H7 (cell line): ENCODE measurements at regions not wholly inside any gene's neighbourhood (a gene's known extent, or its start where the extent isn't known, plus 50 kb on each side); places are given as distances from the start of the nearest gene placed in this dataset.
"Not testable (repeated sequence)": the region's sequence is repeated elsewhere in the genome, so short reads cannot be mapped to it uniquely, and the experiment has no call there.

Experiments
- DNase-seq: peaks from one replicate; pipeline ENCODE4 v3.0.0; 2012
- H3K27me3 ChIP-seq: 2 replicates; pipeline ENCODE4 v1.6.0; 2011; ENCODE audit warnings: mild to moderate bottlenecking, low read length; ENCODE audit not compliant: control insufficient read depth, insufficient read depth
- H3K36me3 ChIP-seq: replicated peaks from 2 replicates; pipeline ENCODE4 v1.5.1; 2011; ENCODE audit warnings: low read length; ENCODE audit not compliant: control insufficient read depth, insufficient read depth
- H3K4me3 ChIP-seq: 2 replicates; pipeline ENCODE4 v1.5.1; 2011; ENCODE audit warnings: low read depth, mild to moderate bottlenecking, control low read depth, low read length, moderate library complexity; ENCODE audit not compliant: insufficient read depth

DNA sequence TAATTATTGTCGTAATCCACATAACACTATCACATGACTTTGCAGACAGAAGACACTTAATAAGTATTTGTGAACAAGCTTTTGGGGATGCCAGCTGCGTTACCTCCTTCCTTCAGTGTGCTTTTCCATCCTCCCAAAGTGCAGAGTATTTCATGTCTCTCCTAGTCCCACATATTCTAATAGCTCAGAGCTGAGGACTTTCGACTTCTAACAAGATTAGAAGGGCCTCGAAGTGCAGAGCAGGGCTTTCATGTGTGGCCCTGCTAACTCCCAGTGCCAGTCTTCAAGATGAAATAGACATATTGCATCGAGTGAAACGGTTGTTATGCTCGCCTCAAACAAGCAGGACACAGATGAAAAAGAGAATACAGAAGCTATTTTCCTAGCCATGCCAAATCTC lies 125.7 kb upstream of the RNF32 start:
- no peak overlapping the region for H3K4me3 ChIP-seq
- no peaks in the 10 kb centered on the region for H3K36me3 ChIP-seq
- H3K27me3 ChIP-seq, result no peaks in the 10 kb centered on the region
- DNase-seq, result no peak

DNA sequence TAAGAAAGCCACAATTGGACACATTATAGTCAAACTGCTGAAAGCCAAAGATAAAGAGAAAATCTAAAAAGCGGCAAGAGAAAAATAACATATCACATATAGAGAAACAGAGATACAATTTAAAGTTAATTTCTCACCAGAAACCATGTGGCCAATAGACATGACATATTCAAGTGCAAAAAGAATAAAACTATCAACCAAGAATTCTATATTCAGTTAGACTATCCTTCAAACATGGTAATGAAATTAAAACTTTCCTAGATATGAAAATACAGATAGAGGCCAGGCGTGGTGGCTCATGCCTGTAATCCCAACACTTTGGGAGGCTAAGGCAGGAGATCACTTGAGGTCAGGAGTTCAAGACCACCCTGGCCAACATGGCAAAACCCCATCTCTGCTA lies 129.1 kb upstream of the RNF32 start:
- no peak overlapping the region for H3K4me3 ChIP-seq
- H3K36me3 ChIP-seq, result no peaks in the 10 kb centered on the region
- H3K27me3 ChIP-seq, result no peaks in the 10 kb centered on the region
- DNase-seq, result no peak

DNA sequence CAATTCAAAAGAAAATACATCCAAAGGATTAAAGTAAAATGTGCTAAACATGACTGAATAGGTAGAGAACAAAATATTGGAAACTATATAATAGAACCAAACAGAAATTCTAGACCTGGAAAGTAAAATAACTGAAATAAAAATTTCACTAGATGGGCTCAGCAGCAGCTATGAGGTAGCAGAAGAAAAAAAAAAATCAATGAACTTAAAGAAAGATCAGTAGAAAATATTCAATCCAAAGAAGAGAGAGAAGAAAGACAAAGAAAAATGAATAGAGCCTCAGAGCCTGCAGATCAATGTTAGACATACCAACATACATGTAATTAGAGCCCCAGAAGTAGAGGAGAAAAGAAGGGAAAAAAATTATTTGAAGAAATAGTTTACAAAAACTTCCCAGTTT lies 129.6 kb upstream of the RNF32 start:
- H3K4me3 ChIP-seq, result no peak overlapping the region
- H3K36me3 ChIP-seq, result no peaks in the 10 kb centered on the region
- no peak for DNase-seq
- no peaks in the 10 kb centered on the region for H3K27me3 ChIP-seq

DNA sequence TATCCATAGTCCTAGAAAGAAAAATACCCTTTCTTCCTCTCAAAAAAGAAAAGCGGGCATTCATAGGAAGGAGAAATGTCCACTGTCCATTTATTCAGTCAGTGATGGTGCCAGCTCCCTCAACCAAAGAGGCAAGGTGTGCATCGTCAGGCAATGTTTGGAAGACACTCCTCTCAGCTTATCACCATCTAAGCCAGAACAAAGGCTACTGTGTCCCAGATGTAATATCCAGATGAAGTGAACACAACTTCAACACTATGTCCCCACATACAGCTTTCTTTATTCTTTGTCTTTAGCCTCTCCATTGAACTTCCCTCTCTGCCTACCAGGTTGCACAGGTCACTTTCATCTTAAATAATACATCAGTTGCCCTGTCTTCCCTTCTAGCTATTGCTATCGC lies 131.4 kb upstream of the RNF32 start:
- H3K4me3 ChIP-seq, result no peak overlapping the region
- no peaks in the 10 kb centered on the region for H3K27me3 ChIP-seq
- H3K36me3 ChIP-seq, result no peaks in the 10 kb centered on the region
- no peak for DNase-seq

DNA sequence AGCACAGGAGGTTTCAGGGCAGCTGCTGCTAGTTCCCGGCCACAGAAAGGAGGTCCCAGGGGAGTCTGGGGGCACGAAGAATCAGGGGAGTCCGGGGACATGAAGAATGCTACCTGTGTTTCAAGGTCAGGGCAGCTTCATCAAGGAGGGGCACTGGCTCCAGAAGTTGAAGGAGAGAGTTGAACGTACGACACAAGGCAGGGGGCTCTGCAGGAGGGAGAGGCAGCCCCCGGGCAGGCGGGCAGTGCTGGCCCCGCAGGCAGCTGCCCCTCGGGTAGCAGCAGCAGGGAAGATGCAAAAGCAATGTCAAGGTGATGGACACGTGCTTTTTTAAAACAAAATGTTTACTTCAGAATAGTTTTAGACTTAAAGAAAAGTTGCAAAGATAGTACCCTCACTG lies 134.7 kb upstream of the RNF32 start:
- Histone ChIP-seq H3K36me3 (no peaks in the 10 kb centered on the region), H3K27me3 (no peaks in the 10 kb centered on the region), H3K4me3 (no peak overlapping the region)
- DNase-seq, result no peak

DNA sequence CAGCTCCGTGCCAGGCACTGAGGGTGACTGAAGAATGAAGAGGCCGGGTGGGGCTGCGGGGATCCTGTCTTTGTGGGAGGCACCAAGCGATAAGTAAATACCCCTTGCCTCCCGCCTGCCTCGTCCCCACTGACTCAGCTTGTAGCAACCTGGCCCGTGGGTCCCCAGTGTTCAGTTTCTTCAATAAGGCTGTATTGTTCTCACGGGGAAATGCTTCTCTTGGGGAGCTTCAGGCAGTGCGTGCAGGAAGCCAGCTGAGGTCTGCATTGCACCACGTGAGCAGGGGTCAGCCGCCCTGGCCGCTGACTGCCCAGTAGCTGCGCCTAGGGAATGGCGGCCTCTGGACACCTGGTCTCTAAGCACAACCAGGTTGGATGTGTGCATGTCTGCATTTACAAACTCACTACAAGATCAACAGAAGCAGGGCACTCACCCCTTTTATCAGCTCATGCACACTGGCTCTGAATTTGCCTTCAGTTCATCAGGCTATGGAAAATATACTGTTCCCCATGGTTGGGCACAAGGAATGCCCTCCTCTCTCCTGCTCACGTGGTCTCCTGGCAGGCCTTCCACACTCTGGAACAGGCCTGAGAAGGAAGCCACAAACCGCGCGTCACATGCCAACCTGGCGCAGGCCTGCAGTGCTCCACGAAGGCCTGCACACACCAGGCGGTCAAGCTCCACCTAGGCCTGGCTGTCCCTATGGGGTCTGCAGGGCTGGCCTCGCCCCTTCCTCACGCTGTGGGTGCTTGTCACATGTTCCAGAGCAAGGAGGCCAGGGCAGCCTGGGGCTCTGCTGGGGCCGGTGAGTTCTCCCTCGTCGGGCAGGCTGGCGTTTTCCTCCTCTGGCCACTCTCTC lies 135.7 kb upstream of the RNF32 start:
- H3K36me3 ChIP-seq, result no peaks in the 10 kb centered on the region
- DNase-seq, result peak; percentile 41
- no peaks in the 10 kb centered on the region for H3K27me3 ChIP-seq
- no peak overlapping the region for H3K4me3 ChIP-seq

DNA sequence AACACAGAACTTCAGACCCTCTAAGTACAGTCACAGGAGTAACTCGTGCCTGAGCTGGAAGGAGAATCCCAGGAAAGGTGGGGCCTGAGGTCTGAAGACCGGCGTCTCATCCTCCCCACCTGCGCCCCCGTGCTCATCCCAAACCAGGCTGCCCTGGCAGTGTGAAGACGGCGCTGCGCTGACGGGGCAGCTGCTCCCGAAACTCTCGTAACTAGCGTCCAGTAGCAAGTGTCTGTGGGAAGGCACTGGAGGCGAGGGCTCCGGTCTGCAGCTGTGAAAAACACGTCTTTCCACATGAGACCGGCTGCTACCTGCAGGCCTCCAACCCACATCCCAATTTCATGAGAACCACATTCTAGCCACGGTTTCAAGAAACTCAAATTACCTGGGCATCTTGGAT lies 136.6 kb upstream of the RNF32 start:
- H3K4me3 ChIP-seq, result no peak overlapping the region
- no peak for DNase-seq

DNA sequence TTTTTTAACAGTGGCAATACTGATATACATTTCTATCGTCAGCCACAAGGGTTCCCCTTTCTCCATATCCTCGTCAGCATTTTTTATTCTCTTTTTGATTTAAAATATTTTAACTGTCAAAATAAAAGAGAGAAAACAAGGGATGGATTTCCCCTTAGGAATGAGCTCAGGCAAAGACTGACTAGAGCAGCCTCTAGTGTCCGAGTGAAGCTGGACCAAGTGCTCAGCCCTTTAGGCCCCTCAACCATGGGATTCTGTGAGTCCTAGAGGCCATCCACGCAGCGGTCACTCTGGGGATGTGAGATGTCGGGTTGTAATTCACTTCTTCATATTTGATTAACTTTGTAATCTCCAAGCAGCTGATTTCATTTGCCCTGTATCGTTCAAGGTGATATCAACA lies 137.4 kb upstream of the RNF32 start:
- no peaks in the 10 kb centered on the region for H3K27me3 ChIP-seq
- H3K36me3 ChIP-seq, result no peaks in the 10 kb centered on the region
- DNase-seq, result peak; percentile 69
- no peak overlapping the region for H3K4me3 ChIP-seq

More for the DNA sequence above, 136.6 kb upstream of the RNF32 start:
- H3K27me3 ChIP-seq, result no peaks in the 10 kb centered on the region
- H3K36me3 ChIP-seq, result no peaks in the 10 kb centered on the region

DNA sequence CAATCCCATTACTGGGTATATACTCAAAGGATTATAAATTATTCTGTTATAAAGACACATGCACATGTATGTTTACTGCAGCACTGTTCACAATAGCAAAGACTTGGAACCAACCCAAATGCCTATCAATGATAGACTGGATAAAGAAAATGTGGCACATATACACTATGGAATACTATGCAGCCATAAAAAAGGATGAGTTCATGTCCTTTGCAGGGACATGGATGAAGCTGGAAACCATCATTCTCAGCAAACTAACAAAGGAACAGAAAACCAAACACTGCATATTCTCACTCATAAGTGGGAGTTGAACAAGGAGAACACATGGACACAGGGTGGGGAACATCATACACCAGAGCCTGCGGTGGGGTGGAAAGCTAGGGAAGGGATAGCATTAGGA lies 138.8 kb upstream of the RNF32 start:
- not testable (repeated sequence) for DNase-seq, H3K4me3 ChIP-seq, H3K27me3 ChIP-seq, H3K36me3 ChIP-seq

DNA sequence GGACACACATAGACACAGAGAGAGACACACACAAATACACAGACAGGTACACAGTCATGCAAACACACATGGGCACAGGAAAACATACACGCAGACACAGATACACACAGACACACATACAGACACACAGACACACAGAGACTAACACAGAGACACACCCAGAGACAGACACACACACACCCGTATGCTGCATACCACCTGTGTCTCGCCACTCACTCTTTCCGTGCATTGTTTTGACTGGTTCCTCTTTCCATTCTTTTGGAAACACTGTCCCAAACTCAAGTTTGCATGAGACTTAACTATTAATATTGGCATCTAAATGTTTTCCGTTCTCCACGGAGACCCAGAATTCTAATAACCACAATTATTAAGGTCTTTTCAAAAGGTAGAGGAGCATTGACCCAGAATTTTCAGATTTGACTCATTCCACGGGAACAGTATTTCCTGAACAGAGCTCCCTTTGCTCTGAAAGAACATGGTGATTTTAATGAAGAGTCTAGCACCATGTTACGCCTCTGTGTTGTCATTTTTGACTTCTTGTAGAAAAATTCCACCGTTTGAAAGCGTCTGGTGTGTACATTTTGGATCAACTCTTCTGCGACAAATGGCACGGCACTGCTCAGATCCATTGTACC lies 141.2 kb upstream of the RNF32 start:
- Histone ChIP-seq H3K36me3 (no peaks in the 10 kb centered on the region), H3K4me3 (no peak overlapping the region), H3K27me3 (no peaks in the 10 kb centered on the region)
- no peak for DNase-seq

DNA sequence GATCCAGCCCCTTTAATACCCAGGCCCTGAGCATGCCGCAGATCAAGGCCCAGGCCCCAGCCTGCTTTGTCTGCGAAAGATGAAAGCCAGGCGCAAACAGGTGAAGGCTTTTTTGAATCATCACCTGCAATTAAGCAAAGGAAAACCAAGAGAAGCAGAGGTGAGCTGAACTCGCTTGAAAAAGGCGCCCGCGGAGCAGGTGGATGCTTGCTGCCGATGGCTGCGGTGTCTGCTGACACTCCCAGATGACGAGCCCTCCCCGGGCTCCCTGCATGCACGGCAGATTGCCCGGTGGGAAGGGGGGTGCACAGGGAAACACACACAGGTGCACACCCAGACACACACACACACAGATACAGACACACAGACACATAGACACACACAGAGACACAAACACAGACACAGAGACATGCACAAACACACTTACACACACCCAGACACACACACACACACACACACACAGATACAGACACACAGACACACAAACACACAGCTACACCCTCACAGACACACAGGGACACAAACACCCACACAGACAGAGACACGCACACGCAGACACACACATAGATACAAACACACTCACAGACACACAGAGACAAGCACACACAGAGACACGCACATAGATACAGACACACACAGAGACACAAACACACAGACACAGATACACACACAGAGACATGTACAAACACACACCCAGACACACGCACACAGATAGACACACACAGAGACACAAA lies 142.6 kb upstream of the RNF32 start:
- Histone ChIP-seq H3K4me3 (no peak overlapping the region), H3K27me3 (no peaks in the 10 kb centered on the region), H3K36me3 (no peaks in the 10 kb centered on the region)
- no peak for DNase-seq

DNA sequence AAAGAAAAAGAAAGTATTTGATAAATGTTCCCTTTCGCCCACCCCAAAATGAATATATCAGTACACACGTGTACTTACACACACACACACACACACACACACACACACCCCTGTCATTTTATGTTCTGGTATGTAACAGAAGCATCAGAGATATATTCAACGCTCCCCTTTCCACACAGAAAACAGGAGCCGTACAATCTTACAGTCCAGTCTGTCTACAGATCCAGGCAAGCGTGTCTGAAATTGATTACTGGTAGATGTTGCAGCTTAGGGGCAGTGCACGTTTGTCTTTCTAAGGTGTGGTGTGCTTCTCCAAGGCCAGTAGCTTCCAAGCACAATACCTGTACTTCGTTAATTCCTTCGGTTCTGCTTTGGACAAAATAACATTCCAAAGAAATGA lies 143.7 kb upstream of the RNF32 start:
- H3K4me3 ChIP-seq, result no peak overlapping the region
- no peaks in the 10 kb centered on the region for H3K36me3 ChIP-seq
- H3K27me3 ChIP-seq, result no peaks in the 10 kb centered on the region
- no peak for DNase-seq

DNA sequence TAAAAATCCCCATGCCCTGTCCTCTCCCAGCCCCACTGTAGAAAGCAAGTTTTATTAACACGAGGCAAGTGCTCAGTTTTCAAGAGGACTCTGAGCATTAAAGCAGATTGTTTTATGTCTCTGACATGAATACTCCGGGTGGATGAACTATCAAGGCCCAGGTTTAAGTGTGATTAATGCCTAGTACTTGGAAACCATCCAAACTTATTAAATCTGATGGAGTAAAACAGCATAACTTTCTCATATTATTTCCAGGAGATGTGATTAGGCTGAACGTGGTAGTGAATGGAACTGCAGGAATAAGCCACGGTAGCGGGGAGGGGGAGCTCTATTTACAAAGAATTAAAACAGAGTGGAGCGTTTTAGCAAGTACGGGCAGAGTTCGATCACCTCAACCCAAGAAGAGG lies 144.2 kb upstream of the RNF32 start:
- no peak for DNase-seq
- Histone ChIP-seq H3K4me3 (no peak overlapping the region), H3K27me3 (no peaks in the 10 kb centered on the region), H3K36me3 (no peaks in the 10 kb centered on the region)

DNA sequence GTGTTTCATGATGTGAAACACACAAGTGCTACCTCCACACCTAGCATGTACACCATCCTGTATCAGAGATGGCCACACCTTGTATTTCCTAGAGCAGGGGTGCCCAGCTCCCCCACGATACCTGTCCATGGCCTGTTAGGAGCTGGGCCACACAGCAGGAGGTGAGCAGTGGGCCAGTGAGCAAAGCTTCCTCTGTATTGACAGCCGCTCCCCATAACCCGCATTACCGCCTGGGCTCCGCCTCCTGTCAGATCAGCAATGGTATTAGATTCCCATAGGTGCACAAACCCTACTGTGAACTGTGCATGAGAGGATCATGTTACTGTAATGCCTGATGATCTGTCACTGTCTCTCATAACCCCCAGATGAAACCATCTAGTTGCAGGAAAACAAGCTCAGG lies 145.6 kb upstream of the RNF32 start:
- DNase-seq, result no peak
- H3K36me3 ChIP-seq, result no peaks in the 10 kb centered on the region

DNA sequence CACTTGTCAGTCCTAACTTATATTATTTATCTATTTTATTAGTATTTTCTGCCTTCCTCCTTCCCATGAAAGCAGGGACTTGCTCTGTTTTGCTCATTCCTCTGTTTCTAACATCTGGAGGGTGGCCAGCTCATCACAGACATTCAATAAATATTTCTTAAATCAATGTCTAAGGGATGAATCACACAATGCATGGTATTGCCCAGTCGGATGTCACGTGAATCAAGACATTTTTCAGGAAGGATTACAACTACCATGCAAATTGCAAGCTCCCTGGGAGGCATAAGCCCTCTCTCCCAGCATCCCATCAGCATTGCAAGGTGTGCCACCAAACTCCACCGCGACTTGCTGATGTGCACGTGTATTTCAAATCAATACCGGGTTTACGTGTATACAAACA lies 146.6 kb upstream of the RNF32 start:
- no peaks in the 10 kb centered on the region for H3K36me3 ChIP-seq
- H3K27me3 ChIP-seq, result no peaks in the 10 kb centered on the region
- no peak for DNase-seq
- no peak overlapping the region for H3K4me3 ChIP-seq

More for the DNA sequence above, 145.6 kb upstream of the RNF32 start:
- Histone ChIP-seq H3K27me3 (no peaks in the 10 kb centered on the region), H3K4me3 (no peak overlapping the region)
